Stomach (tissue), 8 donors: ENCODE measurements at regions not wholly inside any gene's neighbourhood (a gene's known extent, or its start where the extent isn't known, plus 50 kb on each side); places are given as distances from the start of the nearest gene placed in this dataset.

ENCODE experiments used
- DNase-seq, 2 donors: peaks; one replicate each; pipeline versions ENCODE4 v3.0.0 to v3.0.0-alpha.2; 2013 to 2019
- H3K27ac ChIP-seq, 5 donors: fragments of 200-600 bp in 4 of 5; sonication (generic) in 4 of 5; one replicate each; pipeline ENCODE4 v1.5.1; 2013 to 2019; ENCODE audit warnings: mild to moderate bottlenecking in 1 of 5, moderate library complexity in 1 of 5
- H3K27me3 ChIP-seq, 3 donors: fragments of 200-600 bp; sonication (generic); one replicate each; pipeline ENCODE4 v1.5.1; 2017 to 2019; ENCODE audit warnings: mixed run types in 1 of 3
- H3K36me3 ChIP-seq, 4 donors: fragments of 200-600 bp; sonication (generic); 1 replicate in 3 of 4; 2 replicates in 1 of 4; pipeline ENCODE4 v1.5.1; 2016 to 2019
- H3K4me1 ChIP-seq, 4 donors: fragments of 200-600 bp; sonication (generic); one replicate each; pipeline ENCODE4 v1.5.1; 2016 to 2019
- H3K4me3 ChIP-seq, 4 donors: fragments of 200-600 bp; sonication (generic) in 3 of 4; one replicate each; pipeline ENCODE4 v1.5.1; 2016 to 2019; ENCODE audit warnings: mild to moderate bottlenecking in 1 of 4
- H3K9me3 ChIP-seq, 4 donors: fragments of 200-600 bp; sonication (generic); one replicate each; pipeline ENCODE4 v1.5.1; 2016 to 2019
- CTCF ChIP-seq, 7 experiments: fragments of 450-650 bp in 4 of 7; fragments of 200-600 bp in 3 of 7; sonication (generic) in 3 of 7; IDR thresholded peaks; one replicate each; pipeline ENCODE4 v1.5.1; 2016 to 2019; ENCODE audit warnings: antibody characterized with exemption in 7 of 7, control low read depth in 2 of 7, mild to moderate bottlenecking in 1 of 7
- EP300 ChIP-seq: sonication (generic); formaldehyde crosslinking; IDR thresholded peaks from one replicate; pipeline ENCODE4 v1.6.1; 2017; ENCODE audit warnings: antibody characterized with exemption
- POLR2A ChIP-seq, 4 donors: fragments of 450-650 bp; IDR thresholded peaks; one replicate each; pipeline ENCODE4 v1.6.1; 2016; ENCODE audit warnings: antibody characterized with exemption in 4 of 4, control low read depth in 2 of 4, mild to moderate bottlenecking in 1 of 4, moderate library complexity in 1 of 4
- POLR2AphosphoS5 ChIP-seq, 3 donors: sonication (generic); formaldehyde crosslinking; IDR thresholded peaks; one replicate each; pipeline ENCODE4 v1.6.1; 2016; ENCODE audit warnings: antibody characterized with exemption in 3 of 3
- WGBS, 5 donors: extraction: QIAGEN DNeasy Blood & Tissue Kit in 3 of 5; methylation state at CpG; one replicate each; pipeline versions ENCODE4 v1.1.5 to v1.1.7; 2013 to 2018; 5-methylcytosine and 5-hydroxymethylcytosine counted together
- intact Hi-C: fragments of 100-400 bp; cut with DNase I; formaldehyde crosslinking; loops from one replicate; pipeline ENCODE4 v1.15.1; 2023; ENCODE audit warnings: low total_unique reads
- donor health status: healthy with polysubstance abuse.
- donor health status: Bipolar disorder and iron deficiency.
- donor health status: healthy.

GRCh38 chr1:175889848-175890247 is 146.5 kb upstream of the TNR start:
- no peak for DNase-seq
- Histone ChIP-seq H3K27me3 (no peaks in the 10 kb centered on the region), H3K36me3 (no peaks in the 10 kb centered on the region), H3K9me3 (no peaks in the 10 kb centered on the region), H3K27ac (no peak overlapping the region), H3K4me1 (peaks cover 0 to 7% (median 0%) of the 10 kb centered on the region in 4 donors), H3K4me3 (no peak overlapping the region)
- intact Hi-C loops = no loop called here
- no peak for TF ChIP-seq POLR2A (IDR thresholded peaks at IDR 0.05)
- TF ChIP-seq EP300 = no peak
- no peak for TF ChIP-seq CTCF (IDR thresholded peaks at IDR 0.05)
- no peak for TF ChIP-seq POLR2AphosphoS5 (IDR thresholded peaks at IDR 0.05)
- WGBS, 5 donors = 67 to 85% (median 73%) methylated on average over 2 of the region's 2 CpGs

GRCh38 chr1:175888996-175889395 is 145.6 kb upstream of the TNR start:
- Histone ChIP-seq H3K4me3 (no peak overlapping the region), H3K4me1 (peaks cover 0 to 7% (median 0%) of the 10 kb centered on the region in 4 donors), H3K27ac (no peak overlapping the region), H3K36me3 (no peaks in the 10 kb centered on the region), H3K9me3 (no peaks in the 10 kb centered on the region), H3K27me3 (no peaks in the 10 kb centered on the region)
- TF ChIP-seq POLR2AphosphoS5 (IDR thresholded peaks at IDR 0.05) (no peak), EP300 (no peak), POLR2A (IDR thresholded peaks at IDR 0.05) (no peak), CTCF (IDR thresholded peaks at IDR 0.05) (no peak)
- 88 to 100% (median 95%) methylated on average over 2 of the region's 2 CpGs for WGBS, 5 donors
- intact Hi-C loops = no loop called here
- DNase-seq = no peak

GRCh38 chr1:175887981-175888428 is 144.6 kb upstream of the TNR start:
- DNase-seq = peak; percentile 30 to 84
- no peaks in the 10 kb centered on the region for H3K9me3 ChIP-seq
- H3K4me1 ChIP-seq = peaks cover 0 to 7% (median 0%) of the 10 kb centered on the region in 4 donors
- H3K4me3 ChIP-seq = no peak overlapping the region
- intact Hi-C loops = no loop called here
- WGBS, 5 donors = 36 to 42% (median 38%) methylated on average over 16 to 17 of the region's 17 CpGs
- TF ChIP-seq POLR2AphosphoS5 (IDR thresholded peaks at IDR 0.05) (no peak), CTCF (IDR thresholded peaks at IDR 0.05) (peak in 4 of 7 experiments; percentile 14 to 64 (median 48))
- no peaks in the 10 kb centered on the region for H3K36me3 ChIP-seq
- H3K27me3 ChIP-seq = no peaks in the 10 kb centered on the region
- no peak overlapping the region for H3K27ac ChIP-seq

- 51 to 66% (median 59%) methylated on average over 20 of the region's 20 CpGs for WGBS, 5 donors
- H3K27ac ChIP-seq = no peak overlapping the region
- H3K27me3 ChIP-seq = no peaks in the 10 kb centered on the region
- DNase-seq = no peak
- no peaks in the 10 kb centered on the region for H3K36me3 ChIP-seq
- intact Hi-C loops = no loop called here
- TF ChIP-seq POLR2A (IDR thresholded peaks at IDR 0.05) = no peak
- TF ChIP-seq POLR2AphosphoS5 (IDR thresholded peaks at IDR 0.05) = no peak
- TF ChIP-seq CTCF (IDR thresholded peaks at IDR 0.05) = no peak
- TF ChIP-seq EP300 = no peak
- peaks cover 0 to 7% (median 0%) of the 10 kb centered on the region in 4 donors for H3K4me1 ChIP-seq
- no peak overlapping the region for H3K4me3 ChIP-seq
- no peaks in the 10 kb centered on the region for H3K9me3 ChIP-seq
These were observed 144.1 kb upstream of the TNR start for GRCh38 chr1:175887521-175887920.
